NCI-H526 treated with DMSO at 0.1 percent for 48 hours (cell line): ENCODE measurements at regions not wholly inside any gene's neighbourhood (a gene's known extent, or its start where the extent isn't known, plus 50 kb on each side); places are given as distances from the start of the nearest gene placed in this dataset.
"Not testable (repeated sequence)": the region's sequence is repeated elsewhere in the genome, so short reads cannot be mapped to it uniquely, and the experiment has no call there.

Source experiments
- DNase-seq: peaks from one replicate; lab custom pipeline; 2025; lab: John Stamatoyannopoulos, UW

GRCh38 chr10:9038146-9038714 is 983.7 kb downstream of the GATA3 start:
- DNase-seq = no peak

- no peak for DNase-seq
These were observed 989.0 kb downstream of the GATA3 start for GRCh38 chr10:9043466-9043865.

GRCh38 chr10:9045311-9045710 is 990.8 kb downstream of the GATA3 start:
- DNase-seq = no peak

DNA sequence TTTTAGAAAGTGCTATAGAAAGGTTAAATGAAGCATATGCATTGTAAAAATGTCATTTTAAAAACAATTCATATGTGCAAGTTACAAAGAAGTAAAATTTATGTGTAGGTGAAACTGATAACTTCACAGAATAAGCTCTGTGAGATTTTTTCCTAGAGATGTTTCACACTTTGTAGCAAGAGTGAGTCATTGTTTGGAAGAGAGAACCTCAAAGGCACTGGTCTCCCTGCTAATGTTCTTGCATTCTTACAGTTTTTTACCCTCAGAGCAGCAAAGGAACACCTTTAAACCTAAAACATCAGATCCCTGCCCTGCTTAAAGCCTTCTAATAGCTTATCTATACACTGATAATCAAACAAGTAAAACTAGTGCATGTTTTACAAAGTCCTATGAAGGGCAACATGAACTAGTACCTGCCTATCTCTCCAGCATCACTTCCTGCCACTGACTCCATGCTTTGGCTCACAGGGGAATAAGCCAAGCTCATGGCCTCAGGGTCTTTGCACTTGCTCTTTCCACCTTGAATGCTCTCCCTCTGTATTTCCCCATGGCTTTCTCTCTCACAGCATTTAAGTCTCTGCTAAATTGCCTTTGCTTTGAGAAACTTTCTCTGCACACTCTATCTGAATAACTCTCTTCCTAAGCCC is 997.0 kb downstream of the GATA3 start:
- no peak for DNase-seq

DNA sequence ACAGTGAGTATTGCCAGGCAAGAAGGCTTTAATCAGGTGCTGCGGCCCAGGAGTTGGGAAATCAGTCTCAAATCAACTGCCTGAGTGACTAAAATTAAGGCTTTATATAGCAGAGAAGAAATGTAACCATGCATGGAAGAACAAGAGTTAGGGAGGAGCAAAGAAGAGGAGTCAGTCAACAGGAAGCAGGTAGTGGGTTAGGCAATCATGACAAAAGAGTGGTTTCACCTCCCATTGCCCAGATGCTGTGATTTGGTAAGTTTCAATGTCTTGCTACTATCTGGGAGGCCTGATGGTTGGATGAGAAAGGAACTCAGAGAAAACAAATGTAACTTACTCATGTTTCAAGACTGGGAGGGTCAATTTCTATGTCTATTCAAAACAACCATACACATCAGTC is 998.3 kb downstream of the GATA3 start:
- DNase-seq = no peak

- DNase-seq = no peak
These were observed 1002.0 kb downstream of the GATA3 start for GRCh38 chr10:9056521-9056920.

DNA sequence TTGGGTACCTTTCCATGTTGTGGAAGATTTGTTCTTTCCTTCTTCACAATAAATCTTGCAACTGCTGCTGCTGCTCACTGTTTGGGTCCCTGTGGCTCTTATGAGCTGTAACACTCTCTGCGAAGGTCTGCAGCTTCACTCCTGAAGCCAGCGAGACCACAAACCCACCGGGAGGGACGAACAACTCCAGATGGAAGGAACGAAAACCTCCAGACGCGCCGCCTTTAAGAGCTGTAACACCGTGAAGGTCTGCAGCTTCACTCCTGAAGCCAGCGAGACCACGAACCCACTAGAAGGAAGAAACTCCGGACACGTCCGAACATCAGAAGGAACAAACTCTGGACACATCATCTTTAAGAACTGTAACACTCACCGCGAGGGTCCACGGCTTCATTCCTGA is 1002.8 kb downstream of the GATA3 start:
- not testable (repeated sequence) for DNase-seq

DNA sequence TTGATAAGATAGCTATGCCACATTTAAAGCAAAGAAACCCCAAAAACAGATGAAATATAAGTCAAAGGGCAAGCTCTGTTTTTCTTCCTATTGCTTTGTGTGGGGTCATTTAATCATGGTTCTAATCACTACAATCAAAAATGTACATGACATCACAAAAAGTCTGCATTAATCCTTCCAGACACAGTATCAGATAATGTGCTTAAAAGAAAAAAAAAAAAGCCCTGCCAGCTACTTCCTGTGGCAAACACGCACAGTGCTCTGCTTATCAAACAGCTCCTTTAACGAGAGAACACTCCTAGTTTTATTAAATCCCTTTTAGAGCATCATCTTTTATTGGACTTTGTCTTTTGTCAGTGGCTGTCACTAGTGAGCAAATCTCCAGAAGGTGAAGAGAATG is 1005.8 kb downstream of the GATA3 start:
- DNase-seq = no peak

GRCh38 chr10:9061871-9062270 is 1007.4 kb downstream of the GATA3 start:
- no peak for DNase-seq

- no peak for DNase-seq
These were observed 1011.7 kb downstream of the GATA3 start for GRCh38 chr10:9066152-9066551.

DNA sequence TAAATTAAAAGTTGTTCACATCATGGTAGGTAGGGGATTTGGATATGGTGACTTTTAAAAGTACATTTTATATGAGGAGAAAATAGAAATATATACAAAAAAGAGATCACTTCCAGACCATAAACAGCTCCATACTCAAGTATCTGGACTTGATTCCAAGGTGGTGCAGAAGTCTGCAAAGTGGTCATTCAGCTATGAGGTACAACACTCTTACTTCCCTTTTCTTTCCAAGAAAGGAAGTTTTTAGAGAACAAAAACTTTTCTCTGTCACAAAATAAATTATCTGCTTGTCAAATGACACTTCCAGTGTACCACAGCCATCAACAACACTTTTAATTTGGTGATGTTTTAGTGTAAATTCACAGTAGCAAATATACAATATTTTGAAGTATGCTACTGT is 1013.5 kb downstream of the GATA3 start:
- no peak for DNase-seq

DNA sequence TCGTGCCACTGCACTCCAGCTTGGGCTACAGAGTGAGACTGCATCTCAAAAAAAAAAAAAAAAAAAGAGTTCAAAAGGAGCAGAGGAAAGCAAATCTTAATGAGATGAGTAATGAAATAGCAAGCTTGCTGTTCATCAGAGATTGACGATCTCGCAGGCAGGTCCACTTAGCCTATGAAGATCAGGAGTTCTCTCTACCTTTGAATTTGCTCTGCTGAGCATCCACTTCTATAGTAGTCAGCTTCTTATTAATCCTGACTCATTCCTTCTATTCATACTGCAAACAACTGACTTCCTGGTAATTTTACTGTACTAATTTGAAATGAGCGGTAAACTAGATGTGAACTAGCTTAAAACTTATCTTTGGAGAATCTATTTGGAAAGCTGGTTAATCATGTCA is 1014.6 kb downstream of the GATA3 start:
- DNase-seq = no peak

- DNase-seq = no peak
These were observed 1020.9 kb downstream of the GATA3 start for GRCh38 chr10:9075420-9075819.

DNA sequence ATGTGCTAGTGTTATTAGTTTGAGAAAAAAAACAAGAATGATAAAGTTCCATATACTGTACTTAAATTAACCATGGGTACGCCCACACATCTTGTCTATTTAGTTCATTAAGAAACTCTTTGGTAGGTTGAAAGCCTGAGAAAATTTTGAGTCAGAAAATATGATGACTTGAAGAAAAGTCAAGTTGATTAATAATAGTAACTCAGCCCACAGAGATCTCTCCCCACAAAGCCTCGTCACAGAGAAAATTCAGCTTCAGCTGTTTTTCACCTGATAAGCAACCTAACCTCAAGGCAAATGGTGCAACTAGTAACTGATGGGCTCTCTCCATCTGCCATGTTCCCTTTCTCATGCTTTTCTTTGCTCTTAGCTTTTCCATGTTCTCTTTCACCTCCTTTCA is 1021.6 kb downstream of the GATA3 start:
- no peak for DNase-seq

DNA sequence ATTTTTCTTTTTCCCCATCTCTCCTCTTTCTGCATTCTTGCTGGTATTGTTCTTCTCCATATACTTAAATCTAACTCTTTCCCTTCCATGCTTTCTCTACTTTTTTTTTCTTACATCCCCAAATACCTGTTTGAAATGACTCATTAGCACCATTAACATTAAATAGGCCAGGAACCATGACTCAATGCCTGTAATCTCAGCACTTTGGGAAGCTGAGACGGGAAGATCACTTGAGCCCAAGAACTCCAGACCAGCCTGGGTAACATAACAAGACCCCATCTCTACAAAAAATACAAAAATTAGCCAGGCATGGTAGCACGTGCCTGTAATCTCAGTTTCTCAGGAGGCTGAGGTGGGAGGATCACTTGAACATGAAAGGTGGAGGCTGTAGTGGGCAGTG is 1026.8 kb downstream of the GATA3 start:
- DNase-seq = no peak

DNA sequence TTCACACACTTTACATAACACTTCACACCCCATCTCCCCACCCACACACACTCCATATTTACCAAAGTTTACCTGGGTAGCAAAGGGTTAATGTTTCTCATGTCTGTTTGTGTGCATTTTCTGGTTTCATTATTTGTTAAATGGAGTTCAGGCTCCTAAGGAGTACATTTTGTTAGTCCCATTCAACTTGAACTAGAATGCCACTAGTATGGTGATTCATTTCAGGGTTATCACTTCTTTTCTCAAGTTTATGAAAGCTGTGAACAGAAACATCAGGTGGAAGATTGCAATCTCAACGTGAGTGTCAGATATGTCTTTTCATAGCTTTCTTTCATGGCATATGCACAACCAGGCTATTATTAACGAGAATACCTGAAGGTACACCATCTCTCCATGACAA is 1027.5 kb downstream of the GATA3 start:
- DNase-seq = no peak

DNA sequence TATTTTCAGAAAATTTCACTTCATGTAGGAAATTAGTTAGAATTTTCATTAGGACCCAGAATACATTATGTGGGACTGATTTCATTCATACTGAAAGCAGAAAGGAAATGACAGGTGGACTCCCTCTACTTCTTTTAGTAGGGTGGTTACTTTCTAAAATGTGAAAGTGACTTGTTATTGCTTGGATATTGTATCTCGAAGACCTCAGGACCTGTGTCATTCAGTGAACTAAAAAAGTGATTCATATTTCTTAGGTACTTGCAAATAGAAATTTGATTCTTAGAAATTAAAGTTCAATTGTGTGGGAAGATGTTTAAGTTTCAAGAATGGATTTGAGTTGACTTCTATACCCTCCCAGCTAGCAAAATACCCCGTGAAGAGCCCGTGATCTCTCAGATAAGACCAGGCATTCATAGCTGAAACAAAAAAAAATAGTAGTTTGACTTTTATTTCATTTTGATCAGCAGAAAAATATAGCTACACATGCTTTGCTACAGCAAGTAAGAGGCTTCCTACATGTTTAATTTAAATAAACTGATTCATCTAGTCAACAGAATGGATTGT is 1037.1 kb downstream of the GATA3 start:
- DNase-seq = no peak

GRCh38 chr10:9096288-9096687 is 1041.8 kb downstream of the GATA3 start:
- DNase-seq = no peak

- no peak for DNase-seq
These were observed 1042.9 kb downstream of the GATA3 start for GRCh38 chr10:9097206-9097990.

DNA sequence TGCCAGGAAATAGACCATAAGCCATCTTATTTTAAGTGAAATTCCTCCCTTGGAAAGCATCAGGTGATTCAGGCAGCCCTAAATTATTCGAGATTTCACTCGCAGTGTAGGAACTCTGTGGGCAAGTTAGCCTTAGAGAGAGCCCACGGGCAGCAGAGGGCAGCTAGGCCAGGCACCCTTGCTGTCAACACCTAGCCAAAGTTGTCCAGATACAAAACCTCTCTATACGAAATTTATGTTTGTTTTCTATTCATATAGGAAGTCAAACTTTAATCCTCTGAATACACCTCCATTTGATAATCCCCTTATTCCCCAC is 1043.5 kb downstream of the GATA3 start:
- DNase-seq = no peak

GRCh38 chr10:9102026-9102425 is 1047.5 kb downstream of the GATA3 start:
- DNase-seq = no peak

DNA sequence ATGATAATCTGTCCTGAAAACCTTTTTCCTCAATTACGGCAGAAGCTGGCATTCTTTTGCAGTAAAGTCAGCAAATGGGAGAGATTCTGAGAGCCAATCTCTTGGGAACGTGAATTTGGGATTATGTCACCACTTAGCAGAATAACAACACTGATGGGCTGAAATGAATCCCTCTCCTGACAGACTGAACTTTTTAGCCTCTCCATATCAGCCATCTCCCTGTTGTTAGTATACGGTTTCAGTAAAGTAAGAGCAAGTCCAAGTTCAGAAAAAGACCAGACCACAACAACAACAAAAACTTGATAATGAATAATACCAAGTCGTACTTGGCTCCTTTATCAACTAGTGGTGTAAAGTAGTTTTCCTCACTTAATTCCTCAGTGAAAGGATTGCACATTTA is 1048.8 kb downstream of the GATA3 start:
- DNase-seq = no peak

GRCh38 chr10:9111976-9112375 is 1057.5 kb downstream of the GATA3 start:
- no peak for DNase-seq
